HG03460 (cell line): ENCODE measurements at regions not wholly inside any gene's neighbourhood (a gene's known extent, or its start where the extent isn't known, plus 50 kb on each side); places are given as distances from the start of the nearest gene placed in this dataset.
"Not testable (repeated sequence)": the region's sequence is repeated elsewhere in the genome, so short reads cannot be mapped to it uniquely, and the experiment has no call there.

Experiments used
- ATAC-seq: cut with Tn5 transposase; IDR thresholded peaks from one replicate; pipeline ENCODE4 v1.9.1; 2021; ENCODE audit not compliant: unreplicated experiment

GRCh38 chr5:57067597-57067924, 106.3 kb upstream of the GPBP1 start:
- no peak for ATAC-seq

- no peak for ATAC-seq
Measured at GRCh38 chr5:57069115-57069835, 104.6 kb upstream of the GPBP1 start.

DNA sequence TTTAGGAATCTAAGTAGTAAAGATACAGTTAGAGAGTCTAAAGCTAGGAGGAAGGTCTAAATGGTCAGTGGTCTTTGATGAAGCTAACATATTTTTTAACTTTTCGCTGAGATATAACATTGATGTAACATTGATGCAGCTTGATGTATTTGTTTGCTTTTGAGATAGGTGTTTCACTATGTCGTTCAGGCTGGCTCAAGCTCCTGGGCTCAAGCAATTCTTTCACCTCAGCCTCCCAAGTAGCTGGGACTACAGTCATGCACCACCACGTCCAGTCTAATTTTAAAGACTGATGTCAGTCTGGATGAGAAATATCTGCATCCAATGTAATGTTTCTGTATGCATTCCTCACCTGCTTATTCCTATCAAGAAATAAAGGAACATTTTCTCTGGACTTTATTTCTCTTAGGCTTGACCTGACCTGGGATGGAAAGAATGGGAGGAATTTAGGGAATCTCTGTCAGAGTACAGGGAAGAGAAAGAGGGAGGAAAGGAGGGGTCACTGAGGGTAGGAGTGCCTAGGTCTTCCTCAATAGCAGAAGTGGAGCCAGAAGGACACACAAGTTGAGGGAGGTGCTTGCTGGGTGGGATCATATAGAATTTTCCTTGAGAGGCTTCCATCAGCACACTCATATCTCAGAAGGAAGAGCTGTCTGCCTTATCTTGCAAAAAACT, 101.5 kb upstream of the GPBP1 start:
- ATAC-seq, result no peak

GRCh38 chr5:57082441-57083067, 91.3 kb upstream of the GPBP1 start:
- no peak for ATAC-seq

DNA sequence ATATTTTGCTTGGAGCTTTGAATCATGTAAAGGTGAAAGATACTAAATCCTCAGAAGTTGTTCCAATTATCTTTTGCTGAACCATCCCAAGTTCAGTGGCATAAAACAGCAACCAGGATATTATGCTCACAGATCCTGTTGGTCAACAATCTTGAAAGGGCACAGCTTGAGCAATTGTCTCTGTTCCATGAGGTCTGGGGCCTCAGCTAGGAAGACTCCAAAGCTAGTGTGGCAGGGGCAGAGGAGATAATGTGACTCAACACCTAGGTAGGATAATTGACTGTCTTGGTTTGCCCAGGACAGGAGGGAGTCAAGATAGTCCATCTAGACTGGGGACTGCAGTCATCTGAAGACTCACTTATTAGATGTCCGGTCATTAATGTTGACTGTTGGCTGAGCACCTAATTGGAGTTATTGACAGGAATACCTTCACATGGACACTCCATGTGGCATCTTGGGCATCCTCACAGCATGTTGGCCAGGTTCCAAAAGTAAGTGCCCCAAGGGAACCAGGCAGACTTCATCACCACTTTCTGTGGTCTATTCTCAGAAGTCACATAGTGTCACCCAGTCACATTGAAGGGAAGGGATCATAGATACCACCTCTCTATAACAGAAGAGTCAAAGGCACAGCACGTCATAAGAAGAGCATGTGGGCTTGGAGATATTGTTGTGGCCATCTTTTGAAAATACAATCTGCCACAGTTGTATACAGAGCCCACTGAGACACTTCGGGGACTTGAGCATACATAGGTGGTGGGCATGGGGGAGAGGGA, 88.4 kb upstream of the GPBP1 start:
- ATAC-seq, result no peak

- ATAC-seq, result not testable (repeated sequence)
Measured at GRCh38 chr5:57087947-57088346, 85.9 kb upstream of the GPBP1 start.

DNA sequence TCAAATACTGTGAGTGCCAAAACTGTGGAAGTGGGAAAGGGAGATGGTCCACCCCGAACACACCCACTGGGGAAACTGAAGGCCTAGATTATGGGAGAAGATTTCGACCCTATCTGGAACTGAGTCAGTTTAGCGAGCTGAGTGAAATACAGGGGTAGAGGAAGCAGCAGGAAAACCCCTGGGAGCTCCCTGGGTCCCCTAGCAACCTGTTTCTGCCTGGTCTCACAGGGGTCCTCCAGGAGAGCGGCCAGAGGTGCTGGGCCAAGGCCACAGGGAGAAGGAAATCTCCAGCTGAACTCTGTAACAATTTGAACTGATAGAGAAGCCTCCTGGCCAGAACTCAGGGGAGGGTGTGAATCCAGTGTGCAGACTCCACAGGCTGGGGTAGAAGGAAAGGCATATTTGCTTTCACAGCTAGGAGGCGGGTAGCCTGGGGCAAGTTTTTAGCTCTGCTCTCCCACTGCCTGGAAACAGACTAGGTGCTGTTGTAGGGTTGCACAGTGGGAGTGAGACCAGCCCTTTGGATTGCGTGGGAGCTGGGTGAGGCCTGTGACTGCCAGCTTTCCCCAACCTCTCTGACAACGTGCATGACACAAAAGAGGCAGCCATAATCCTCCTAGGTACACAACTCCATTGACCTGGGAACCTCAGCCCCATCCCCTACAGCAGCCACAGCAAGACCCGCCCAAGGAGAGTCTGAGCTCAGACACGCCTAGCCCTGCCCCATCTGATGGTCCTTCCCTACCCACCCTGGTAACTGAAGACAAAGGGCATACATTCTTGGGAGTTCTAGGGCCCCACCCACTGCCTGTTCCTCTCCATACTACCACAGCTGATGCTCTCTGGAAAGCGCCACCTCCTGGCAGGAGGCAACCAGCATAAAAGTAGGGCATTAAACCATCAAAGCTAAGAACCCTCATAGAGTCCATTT, 78.8 kb upstream of the GPBP1 start:
- no peak for ATAC-seq

GRCh38 chr5:57097526-57097925, 76.3 kb upstream of the GPBP1 start:
- ATAC-seq, result no peak

GRCh38 chr5:57102189-57102904, 71.5 kb upstream of the GPBP1 start:
- no peak for ATAC-seq

- ATAC-seq, result no peak
Measured at GRCh38 chr5:57102905-57103255, 71.0 kb upstream of the GPBP1 start.

GRCh38 chr5:57103317-57103907, 70.4 kb upstream of the GPBP1 start:
- no peak for ATAC-seq

DNA sequence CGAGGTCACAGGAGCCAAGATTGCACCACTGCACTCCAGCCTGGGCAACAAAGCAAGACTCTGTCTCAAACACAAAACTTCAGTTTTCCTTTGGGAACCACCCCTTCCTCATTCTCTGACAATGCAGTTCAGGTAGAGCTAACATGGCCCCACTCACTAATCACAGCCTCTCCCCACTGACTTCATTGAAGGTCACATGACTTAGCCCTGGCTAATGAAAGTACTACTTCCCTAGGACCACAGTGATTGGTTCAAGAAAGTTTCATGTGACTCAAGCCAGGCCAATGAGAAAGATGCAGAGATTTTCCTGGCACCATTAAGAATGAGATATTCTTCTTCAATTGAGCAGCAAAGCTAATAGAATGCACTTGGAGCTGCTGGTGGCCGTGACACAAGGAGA, 67.2 kb upstream of the GPBP1 start:
- ATAC-seq, result no peak

DNA sequence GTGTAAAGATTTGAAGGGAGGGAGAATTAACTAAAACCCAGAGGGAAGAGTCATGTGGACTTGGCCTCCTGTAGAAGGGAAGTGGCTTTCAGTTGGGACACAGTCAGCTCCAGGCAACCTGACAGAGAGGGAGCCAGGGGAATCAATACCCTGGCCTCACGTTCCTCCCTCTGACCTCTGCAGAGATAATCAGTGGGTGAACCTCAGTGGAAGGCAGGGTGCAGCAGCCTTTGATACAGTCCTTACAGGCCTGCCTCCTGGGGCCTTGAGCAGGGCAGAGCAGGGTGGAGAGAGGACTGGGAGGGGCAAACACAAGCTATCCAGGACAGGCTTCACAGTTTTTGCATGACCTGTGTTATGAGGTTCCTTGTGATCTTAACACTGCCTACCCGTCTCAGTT, 61.9 kb upstream of the GPBP1 start:
- ATAC-seq, result no peak

GRCh38 chr5:57113481-57113880, 60.4 kb upstream of the GPBP1 start:
- ATAC-seq, result no peak

DNA sequence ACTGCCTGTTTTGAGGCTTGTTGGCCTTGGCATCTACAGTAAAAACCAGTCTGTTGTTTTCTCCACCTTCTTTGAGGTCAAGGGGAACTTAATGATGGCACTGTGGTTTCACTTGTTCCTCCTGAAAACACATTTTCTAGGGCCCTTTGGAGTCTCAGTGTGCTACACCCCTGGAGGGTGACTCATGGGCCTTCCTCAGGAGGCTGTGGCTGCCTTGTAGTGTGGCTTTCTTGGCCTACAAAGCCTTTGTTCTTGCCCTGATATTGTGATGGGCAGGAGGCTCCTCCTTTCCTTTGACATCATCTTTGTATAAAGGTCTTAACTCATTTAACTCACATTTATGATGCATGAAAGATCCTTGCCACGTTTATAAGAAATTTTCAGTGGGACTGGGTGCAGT, 56.3 kb upstream of the GPBP1 start:
- ATAC-seq, result no peak

GRCh38 chr5:57119031-57119430, 54.8 kb upstream of the GPBP1 start:
- ATAC-seq, result no peak

DNA sequence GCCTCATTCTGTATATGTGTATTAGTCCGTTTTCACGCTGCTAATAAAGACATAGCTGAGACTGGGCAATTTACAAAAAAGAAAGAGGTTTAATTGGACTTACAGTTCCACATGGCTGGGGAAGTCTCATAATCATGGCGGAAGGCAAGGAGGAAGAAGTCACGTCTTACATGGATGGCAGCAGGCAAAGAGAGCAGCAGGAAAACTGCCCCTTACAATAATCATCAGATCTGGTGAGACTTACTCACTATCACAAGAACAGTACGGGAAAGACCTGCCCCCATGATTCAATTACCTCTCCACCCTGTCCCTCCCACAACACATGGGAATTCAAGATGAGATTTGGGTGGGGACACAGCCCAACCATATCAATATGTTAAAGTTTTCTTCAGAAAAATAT, 49.8 kb upstream of the GPBP1 start:
- no peak for ATAC-seq
